OCI-LY1 (cell line): ENCODE measurements at regions not wholly inside any gene's neighbourhood (a gene's known extent, or its start where the extent isn't known, plus 50 kb on each side); places are given as distances from the start of the nearest gene placed in this dataset.

Experiments used
- EZH2 ChIP-seq: fragments of 200-600 bp; sonication (generic), shearing (Covaris generic); IDR thresholded peaks from 2 replicates; pipeline ENCODE4 v1.8.0; 2017; ENCODE audit warnings: borderline replicate concordance, mixed run types, mild to moderate bottlenecking, antibody characterized with exemption, low read length, moderate library complexity, mixed read lengths
- TF ChIP-seq, protein P1 (sequence below): fragments of 200-600 bp; sonication (generic), shearing (Covaris generic); IDR thresholded peaks from 2 replicates; pipeline ENCODE4 v1.5.1; 2017; ENCODE audit warnings: mild to moderate bottlenecking, antibody characterized with exemption, low read length, moderate library complexity, mixed read lengths

DNA sequence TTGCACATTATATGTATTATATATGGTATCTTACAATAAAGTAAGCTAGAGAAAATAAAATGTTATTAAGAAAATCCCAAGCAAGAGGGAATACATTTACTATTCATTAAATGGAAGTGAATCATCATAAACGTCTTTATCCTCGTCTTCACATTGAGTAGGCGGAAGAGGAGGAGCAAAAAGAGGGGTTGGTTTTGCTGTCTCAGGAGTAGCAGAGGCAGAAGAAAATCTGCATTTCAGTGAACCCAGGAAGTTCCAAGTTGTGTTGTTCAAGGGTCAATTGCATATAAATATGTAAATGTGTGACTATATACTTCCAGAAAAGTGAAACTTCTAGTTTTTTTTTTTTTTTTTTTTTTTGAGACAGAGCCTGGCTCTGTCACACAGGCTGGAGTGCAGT is 301.4 kb downstream of the TMA16 start:
- TF ChIP-seq, protein P1, sequence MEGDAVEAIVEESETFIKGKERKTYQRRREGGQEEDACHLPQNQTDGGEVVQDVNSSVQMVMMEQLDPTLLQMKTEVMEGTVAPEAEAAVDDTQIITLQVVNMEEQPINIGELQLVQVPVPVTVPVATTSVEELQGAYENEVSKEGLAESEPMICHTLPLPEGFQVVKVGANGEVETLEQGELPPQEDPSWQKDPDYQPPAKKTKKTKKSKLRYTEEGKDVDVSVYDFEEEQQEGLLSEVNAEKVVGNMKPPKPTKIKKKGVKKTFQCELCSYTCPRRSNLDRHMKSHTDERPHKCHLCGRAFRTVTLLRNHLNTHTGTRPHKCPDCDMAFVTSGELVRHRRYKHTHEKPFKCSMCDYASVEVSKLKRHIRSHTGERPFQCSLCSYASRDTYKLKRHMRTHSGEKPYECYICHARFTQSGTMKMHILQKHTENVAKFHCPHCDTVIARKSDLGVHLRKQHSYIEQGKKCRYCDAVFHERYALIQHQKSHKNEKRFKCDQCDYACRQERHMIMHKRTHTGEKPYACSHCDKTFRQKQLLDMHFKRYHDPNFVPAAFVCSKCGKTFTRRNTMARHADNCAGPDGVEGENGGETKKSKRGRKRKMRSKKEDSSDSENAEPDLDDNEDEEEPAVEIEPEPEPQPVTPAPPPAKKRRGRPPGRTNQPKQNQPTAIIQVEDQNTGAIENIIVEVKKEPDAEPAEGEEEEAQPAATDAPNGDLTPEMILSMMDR = no peak
- TF ChIP-seq EZH2 = no peak
